MM.1S (cell line): ENCODE measurements at regions not wholly inside any gene's neighbourhood (a gene's known extent, or its start where the extent isn't known, plus 50 kb on each side); places are given as distances from the start of the nearest gene placed in this dataset.
"Not testable (repeated sequence)": the region's sequence is repeated elsewhere in the genome, so short reads cannot be mapped to it uniquely, and the experiment has no call there.

Experiments used
- DNase-seq: peaks from one replicate; pipeline ENCODE4 v3.0.0-alpha.2; 2015
- H2AFZ ChIP-seq: fragments of 300-600 bp; sonication (generic); 2 replicates; pipeline ENCODE4 v1.6.0; 2016; ENCODE audit warnings: antibody characterized with exemption, low read length
- H3F3A ChIP-seq: fragments of 300-600 bp; sonication (generic); 2 replicates; pipeline ENCODE4 v1.6.1; 2016; ENCODE audit warnings: mild to moderate bottlenecking, antibody characterized with exemption, low read length, moderate library complexity, mixed read lengths; ENCODE audit not compliant: insufficient read depth
- H3K27ac ChIP-seq: fragments of 300-600 bp; sonication (generic); 2 replicates; pipeline ENCODE4 v1.5.1; 2016; ENCODE audit warnings: mild to moderate bottlenecking, low read length
- H3K27me3 ChIP-seq: fragments of 300-600 bp; sonication (generic); replicated peaks from 2 replicates; pipeline ENCODE4 v1.6.0; 2016; ENCODE audit warnings: low read length; ENCODE audit not compliant: insufficient read depth
- H3K36me3 ChIP-seq: fragments of 300-600 bp; sonication (generic); replicated peaks from 2 replicates; pipeline ENCODE4 v1.6.1; 2016; ENCODE audit warnings: mild to moderate bottlenecking, low read length, mixed read lengths; ENCODE audit not compliant: insufficient read depth
- H3K4me1 ChIP-seq: fragments of 300-600 bp; sonication (generic); 2 replicates; pipeline ENCODE4 v1.6.1; 2016; ENCODE audit warnings: low read length, mixed read lengths
- H3K4me2 ChIP-seq: fragments of 300-600 bp; sonication (generic); 2 replicates; pipeline ENCODE4 v1.6.0; 2016; ENCODE audit warnings: low read depth, low read length
- H3K4me3 ChIP-seq: fragments of 300-600 bp; sonication (generic); 2 replicates; pipeline ENCODE4 v1.5.1; 2016; ENCODE audit warnings: low read length, mixed read lengths
- H3K79me2 ChIP-seq: fragments of 300-600 bp; sonication (generic); 2 replicates; pipeline ENCODE4 v1.6.1; 2016; ENCODE audit warnings: mixed run types, low read length, mixed read lengths
- H3K9ac ChIP-seq: fragments of 300-600 bp; sonication (generic); 2 replicates; pipeline ENCODE4 v1.6.1; 2016; ENCODE audit warnings: low read length, mixed read lengths
- H3K9me2 ChIP-seq: fragments of 300-600 bp; sonication (generic); replicated peaks from 2 replicates; pipeline ENCODE4 v1.6.1; 2016; ENCODE audit warnings: mild to moderate bottlenecking, low read length, mixed read lengths; ENCODE audit not compliant: insufficient read depth
- H3K9me3 ChIP-seq: fragments of 300-600 bp; sonication (generic); replicated peaks from 2 replicates; pipeline ENCODE4 v1.6.1; 2016; ENCODE audit warnings: mild to moderate bottlenecking, low read length, mixed read lengths; ENCODE audit not compliant: insufficient read depth
- H4K20me1 ChIP-seq: fragments of 300-600 bp; sonication (generic); 2 replicates; pipeline ENCODE4 v1.6.1; 2016; ENCODE audit warnings: mild to moderate bottlenecking, low read length, moderate library complexity, mixed read lengths; ENCODE audit not compliant: insufficient read depth
- EZH2 ChIP-seq: fragments of 300-600 bp; sonication (generic); optimal IDR thresholded peaks from 2 replicates; pipeline ENCODE3; 2017; ENCODE audit warnings: low read depth, mild to moderate bottlenecking, antibody characterized with exemption, low read length, mixed read lengths
- EZH2phosphoT487 ChIP-seq: fragments of 300-600 bp; sonication (generic); IDR thresholded peaks from 2 replicates; pipeline ENCODE4 v1.6.1; 2018; ENCODE audit warnings: antibody characterized with exemption, low read length
- TF ChIP-seq, protein P1 (sequence below): fragments of 300-600 bp; sonication (generic); IDR thresholded peaks from 2 replicates; pipeline ENCODE4 v1.5.1; 2016; ENCODE audit warnings: antibody characterized with exemption, low read length, mixed read lengths

DNA sequence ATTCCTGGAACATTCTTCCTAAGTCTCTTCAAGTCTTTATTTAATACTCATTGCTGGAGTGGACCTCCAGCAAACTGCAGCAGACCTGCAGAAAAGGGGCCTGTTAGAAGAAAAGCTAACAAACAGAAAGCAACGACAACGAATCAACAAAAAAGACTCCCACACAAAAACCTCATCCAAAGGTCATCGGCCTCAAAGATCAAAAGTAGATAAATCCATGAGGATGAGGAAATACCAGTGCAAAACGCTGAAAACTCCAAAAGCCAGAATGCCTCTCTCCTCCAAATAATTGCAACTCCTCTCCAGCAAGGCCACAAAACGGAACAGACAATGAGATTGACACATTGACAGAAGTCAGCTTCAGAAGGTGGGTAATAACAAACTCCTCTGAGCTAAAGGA lies 472.2 kb downstream of the C12orf50 start:
- H3K4me1 ChIP-seq: no peaks in the 10 kb centered on the region
- H3K27me3 ChIP-seq: no peaks in the 10 kb centered on the region
- no peak overlapping the region for H3K9ac ChIP-seq
- no peak for DNase-seq
- H3K4me2 ChIP-seq: no peak overlapping the region
- no peak for TF ChIP-seq EZH2
- TF ChIP-seq, protein P1, sequence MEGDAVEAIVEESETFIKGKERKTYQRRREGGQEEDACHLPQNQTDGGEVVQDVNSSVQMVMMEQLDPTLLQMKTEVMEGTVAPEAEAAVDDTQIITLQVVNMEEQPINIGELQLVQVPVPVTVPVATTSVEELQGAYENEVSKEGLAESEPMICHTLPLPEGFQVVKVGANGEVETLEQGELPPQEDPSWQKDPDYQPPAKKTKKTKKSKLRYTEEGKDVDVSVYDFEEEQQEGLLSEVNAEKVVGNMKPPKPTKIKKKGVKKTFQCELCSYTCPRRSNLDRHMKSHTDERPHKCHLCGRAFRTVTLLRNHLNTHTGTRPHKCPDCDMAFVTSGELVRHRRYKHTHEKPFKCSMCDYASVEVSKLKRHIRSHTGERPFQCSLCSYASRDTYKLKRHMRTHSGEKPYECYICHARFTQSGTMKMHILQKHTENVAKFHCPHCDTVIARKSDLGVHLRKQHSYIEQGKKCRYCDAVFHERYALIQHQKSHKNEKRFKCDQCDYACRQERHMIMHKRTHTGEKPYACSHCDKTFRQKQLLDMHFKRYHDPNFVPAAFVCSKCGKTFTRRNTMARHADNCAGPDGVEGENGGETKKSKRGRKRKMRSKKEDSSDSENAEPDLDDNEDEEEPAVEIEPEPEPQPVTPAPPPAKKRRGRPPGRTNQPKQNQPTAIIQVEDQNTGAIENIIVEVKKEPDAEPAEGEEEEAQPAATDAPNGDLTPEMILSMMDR: no peak
- no peak for TF ChIP-seq EZH2phosphoT487
- no peaks in the 10 kb centered on the region for H3K9me2 ChIP-seq
- H3K27ac ChIP-seq: no peak overlapping the region
- no peak overlapping the region for H3K4me3 ChIP-seq
- no peaks in the 10 kb centered on the region for H4K20me1 ChIP-seq
- H3F3A ChIP-seq: no peaks in the 10 kb centered on the region
- H3K36me3 ChIP-seq: no peaks in the 10 kb centered on the region
- H3K79me2 ChIP-seq: no peaks in the 10 kb centered on the region
- no peaks in the 10 kb centered on the region for H3K9me3 ChIP-seq
- no peak overlapping the region for H2AFZ ChIP-seq

DNA sequence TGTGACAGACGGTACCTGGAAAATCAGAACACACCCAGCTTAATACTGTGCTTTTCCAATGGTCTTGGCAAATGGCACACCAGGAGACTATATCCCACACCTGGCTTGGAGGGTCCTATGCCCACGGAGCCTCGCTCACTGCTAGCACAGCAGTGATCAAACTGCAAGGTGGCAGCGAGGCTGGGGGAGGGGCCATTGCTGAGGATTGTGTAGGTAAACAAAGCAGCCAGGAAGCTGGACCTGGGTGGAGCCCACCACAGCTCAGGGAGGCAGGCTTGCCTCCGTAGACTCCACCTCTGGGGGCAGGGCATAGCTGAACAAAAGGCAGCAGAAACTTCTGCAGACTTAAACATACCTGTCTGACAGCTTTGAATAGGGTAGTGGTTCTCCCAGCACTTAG lies 498.0 kb downstream of the C12orf50 start:
- not testable (repeated sequence) for H3K9me3 ChIP-seq, H3K36me3 ChIP-seq, H3K4me2 ChIP-seq, H3K9me2 ChIP-seq, H2AFZ ChIP-seq, H3K9ac ChIP-seq, H3K79me2 ChIP-seq, H3F3A ChIP-seq, DNase-seq, H3K27me3 ChIP-seq, H3K4me3 ChIP-seq, H4K20me1 ChIP-seq, H3K27ac ChIP-seq, H3K4me1 ChIP-seq

DNA sequence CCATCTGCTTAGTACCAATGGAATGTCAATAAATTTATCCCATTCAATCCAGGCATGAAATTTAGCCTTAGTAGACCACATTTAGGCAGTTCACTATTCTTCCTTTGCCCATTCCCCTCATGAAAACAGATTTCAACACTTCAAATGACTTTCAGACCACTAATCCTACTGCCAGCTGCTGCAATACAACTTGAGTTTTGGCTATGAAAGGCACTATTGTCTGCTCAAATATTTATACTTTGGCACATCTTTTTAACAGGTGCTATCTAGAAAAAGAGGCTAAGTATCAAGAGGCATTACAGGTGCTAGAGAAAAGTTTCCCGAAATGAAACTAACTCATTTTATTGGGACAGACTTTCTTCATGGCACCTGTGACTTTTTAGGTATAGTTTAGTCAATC lies 499.8 kb downstream of the C12orf50 start:
- H3K9me3 ChIP-seq: no peaks in the 10 kb centered on the region
- H2AFZ ChIP-seq: no peak overlapping the region
- TF ChIP-seq, protein P1: no peak
- H3K27ac ChIP-seq: no peak overlapping the region
- H3K9me2 ChIP-seq: no peaks in the 10 kb centered on the region
- no peak overlapping the region for H3K4me3 ChIP-seq
- H3K36me3 ChIP-seq: no peaks in the 10 kb centered on the region; the same call in 1 of the 2 replicates
- H3K27me3 ChIP-seq: no peaks in the 10 kb centered on the region
- no peaks in the 10 kb centered on the region for H4K20me1 ChIP-seq
- H3K4me2 ChIP-seq: no peak overlapping the region
- H3K9ac ChIP-seq: no peak overlapping the region
- H3F3A ChIP-seq: no peaks in the 10 kb centered on the region
- no peaks in the 10 kb centered on the region for H3K79me2 ChIP-seq
- no peak for DNase-seq
- no peaks in the 10 kb centered on the region for H3K4me1 ChIP-seq

DNA sequence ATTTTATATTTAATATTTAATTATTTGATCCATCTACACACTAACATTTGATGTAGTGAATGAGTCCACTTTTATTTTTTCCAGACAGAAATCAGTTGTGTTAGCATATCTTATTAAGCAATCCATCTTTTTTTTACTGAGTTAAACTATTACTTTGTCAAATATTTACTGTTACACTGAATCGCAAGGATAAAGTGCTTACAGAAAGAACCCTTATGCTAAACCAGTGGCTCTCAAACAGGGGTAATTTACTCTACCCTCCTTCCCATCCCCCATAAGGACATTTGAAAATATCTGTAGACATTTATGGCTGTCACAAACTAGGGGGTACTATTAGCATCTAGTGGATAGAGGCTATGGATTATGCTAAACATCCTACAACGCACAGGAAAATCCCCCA lies 508.2 kb downstream of the C12orf50 start:
- Histone ChIP-seq H3K9me3 (no peaks in the 10 kb centered on the region), H3K4me1 (no peaks in the 10 kb centered on the region), H3K9me2 (no peaks in the 10 kb centered on the region), H3K36me3 (no peaks in the 10 kb centered on the region), H2AFZ (no peak overlapping the region), H3K9ac (no peak overlapping the region), H4K20me1 (no peaks in the 10 kb centered on the region), H3F3A (no peaks in the 10 kb centered on the region), H3K27ac (no peak overlapping the region), H3K4me2 (no peak overlapping the region), H3K4me3 (no peak overlapping the region), H3K27me3 (no peaks in the 10 kb centered on the region), H3K79me2 (no peaks in the 10 kb centered on the region)
- TF ChIP-seq EZH2: no peak
- TF ChIP-seq, protein P1: no peak
- no peak for TF ChIP-seq EZH2phosphoT487
- no peak for DNase-seq
